ENCODE measurements at regions not wholly inside any gene's neighbourhood (a gene's known extent, or its start where the extent isn't known, plus 50 kb on each side); places are given as distances from the start of the nearest gene placed in this dataset.
"Not testable (repeated sequence)": the region's sequence is repeated elsewhere in the genome, so short reads cannot be mapped to it uniquely, and the experiment has no call there.

- H2AK5ac ChIP-seq (ENCODE audit: low read length, severe bottlenecking); H2BK5ac ChIP-seq (ENCODE audit: low read depth, low read length, poor library complexity, severe bottlenecking); H2BK15ac ChIP-seq (ENCODE audit: low read depth, poor library complexity, severe bottlenecking); H3K36me3 ChIP-seq (ENCODE audit: control insufficient read depth in 1 of 2, insufficient read depth in 2 of 2, low read depth in 1 of 2, low read length in 2 of 2); H3K27me3 ChIP-seq (ENCODE audit: control insufficient read depth in 1 of 2, insufficient read depth in 1 of 2, low read length in 2 of 2); H2BK120ac ChIP-seq (ENCODE audit: low read depth, low read length); H3K23ac ChIP-seq (ENCODE audit: low read length in 2 of 2); H3K14ac ChIP-seq (ENCODE audit: low read length in 2 of 2); H4K8ac ChIP-seq (ENCODE audit: low read length); H3K4me1 ChIP-seq (ENCODE audit: control insufficient read depth, insufficient read depth, low read depth, low read length); H3K9ac ChIP-seq (ENCODE audit: low read length); H3K18ac ChIP-seq (ENCODE audit: low read depth in 1 of 2, low read length in 2 of 2); H4K91ac ChIP-seq (ENCODE audit: low read length); H3K27ac ChIP-seq (ENCODE audit: low read length, poor library complexity, severe bottlenecking); H3K4ac ChIP-seq (ENCODE audit: low read depth in 1 of 2, low read length in 2 of 2); H3K4me2 ChIP-seq (ENCODE audit: low read length, poor library complexity, severe bottlenecking); H3K9me3 ChIP-seq (ENCODE audit: control insufficient read depth, low read length); H3K79me1 ChIP-seq (replicated peaks; ENCODE audit: low read length, poor library complexity, severe bottlenecking); H2AFZ ChIP-seq (ENCODE audit: low read depth, low read length); H2BK12ac ChIP-seq (ENCODE audit: low read length in 2 of 2); DNase-seq; H3K4me3 ChIP-seq (ENCODE audit: insufficient read depth in 1 of 2, low read depth in 1 of 2, low read length in 2 of 2): not testable (repeated sequence)
- 82% methylated on average over 8 of the region's 8 CpGs for WGBS
Measured at GRCh38 chr14:82994547-82994946, 1460.9 kb upstream of the SEL1L start.

GRCh38 chr14:82999802-83000201 is 1466.1 kb upstream of the SEL1L start:
- Histone ChIP-seq H3K4me1 (ENCODE audit: control insufficient read depth, insufficient read depth, low read depth, low read length) (no peaks in the 10 kb centered on the region), H4K8ac (ENCODE audit: low read length) (no peak overlapping the region), H3K14ac (ENCODE audit: low read length in 2 of 2) (no peak overlapping the region), H2AK5ac (ENCODE audit: low read length, severe bottlenecking) (no peak overlapping the region), H3K9ac (ENCODE audit: low read length) (no peak overlapping the region), H3K4me3 (ENCODE audit: insufficient read depth in 1 of 2, low read depth in 1 of 2, low read length in 2 of 2) (no peak overlapping the region), H3K9me3 (ENCODE audit: control insufficient read depth, low read length) (no peaks in the 10 kb centered on the region), H2AFZ (ENCODE audit: low read depth, low read length) (no peak overlapping the region), H3K4ac (ENCODE audit: low read depth in 1 of 2, low read length in 2 of 2) (no peak overlapping the region), H3K27ac (ENCODE audit: low read length, poor library complexity, severe bottlenecking) (no peak overlapping the region), H3K18ac (ENCODE audit: low read depth in 1 of 2, low read length in 2 of 2) (no peak overlapping the region), H4K91ac (ENCODE audit: low read length) (no peak overlapping the region), H2BK5ac (ENCODE audit: low read depth, low read length, poor library complexity, severe bottlenecking) (no peak overlapping the region), H3K36me3 (ENCODE audit: control insufficient read depth in 1 of 2, insufficient read depth in 2 of 2, low read depth in 1 of 2, low read length in 2 of 2) (no peaks in the 10 kb centered on the region), H3K23ac (ENCODE audit: low read length in 2 of 2) (no peak overlapping the region), H2BK120ac (ENCODE audit: low read depth, low read length) (no peak overlapping the region), H3K4me2 (ENCODE audit: low read length, poor library complexity, severe bottlenecking) (no peak overlapping the region), H2BK12ac (ENCODE audit: low read length in 2 of 2) (no peak overlapping the region), H3K79me1 (replicated peaks; ENCODE audit: low read length, poor library complexity, severe bottlenecking) (no peaks in the 10 kb centered on the region), H3K27me3 (ENCODE audit: control insufficient read depth in 1 of 2, insufficient read depth in 1 of 2, low read length in 2 of 2) (no peaks in the 10 kb centered on the region), H2BK15ac (ENCODE audit: low read depth, poor library complexity, severe bottlenecking) (no peak overlapping the region)
- DNase-seq = peak; percentile 7

GRCh38 chr14:83004456-83005006 is 1470.9 kb upstream of the SEL1L start:
- H3K4ac ChIP-seq (ENCODE audit: low read depth in 1 of 2, low read length in 2 of 2) = no peak overlapping the region
- H4K8ac ChIP-seq (ENCODE audit: low read length) = no peak overlapping the region
- no peak overlapping the region for H2AK5ac ChIP-seq (ENCODE audit: low read length, severe bottlenecking)
- H2BK120ac ChIP-seq (ENCODE audit: low read depth, low read length) = no peak overlapping the region
- no peak overlapping the region for H3K14ac ChIP-seq (ENCODE audit: low read length in 2 of 2)
- H3K79me1 ChIP-seq (replicated peaks; ENCODE audit: low read length, poor library complexity, severe bottlenecking) = no peaks in the 10 kb centered on the region
- H2AFZ ChIP-seq (ENCODE audit: low read depth, low read length) = no peak overlapping the region
- H3K23ac ChIP-seq (ENCODE audit: low read length in 2 of 2) = no peak overlapping the region
- WGBS = no CpG with 5 or more reads among the region's 2 CpGs
- H3K27me3 ChIP-seq (ENCODE audit: control insufficient read depth in 1 of 2, insufficient read depth in 1 of 2, low read length in 2 of 2) = no peaks in the 10 kb centered on the region
- H2BK12ac ChIP-seq (ENCODE audit: low read length in 2 of 2) = no peak overlapping the region
- H3K27ac ChIP-seq (ENCODE audit: low read length, poor library complexity, severe bottlenecking) = no peak overlapping the region
- H4K91ac ChIP-seq (ENCODE audit: low read length) = no peak overlapping the region
- H3K9ac ChIP-seq (ENCODE audit: low read length) = no peak overlapping the region
- no peak overlapping the region for H3K4me3 ChIP-seq (ENCODE audit: insufficient read depth in 1 of 2, low read depth in 1 of 2, low read length in 2 of 2)
- H3K18ac ChIP-seq (ENCODE audit: low read depth in 1 of 2, low read length in 2 of 2) = no peak overlapping the region
- no peak overlapping the region for H2BK5ac ChIP-seq (ENCODE audit: low read depth, low read length, poor library complexity, severe bottlenecking)
- peaks cover 8% of the 10 kb centered on the region for H3K9me3 ChIP-seq (ENCODE audit: control insufficient read depth, low read length)
- H3K4me2 ChIP-seq (ENCODE audit: low read length, poor library complexity, severe bottlenecking) = no peak overlapping the region
- no peaks in the 10 kb centered on the region for H3K36me3 ChIP-seq (ENCODE audit: control insufficient read depth in 1 of 2, insufficient read depth in 2 of 2, low read depth in 1 of 2, low read length in 2 of 2)
- no peak for DNase-seq
- no peaks in the 10 kb centered on the region for H3K4me1 ChIP-seq (ENCODE audit: control insufficient read depth, insufficient read depth, low read depth, low read length)
- H2BK15ac ChIP-seq (ENCODE audit: low read depth, poor library complexity, severe bottlenecking) = no peak overlapping the region

- no peak overlapping the region for H2BK5ac ChIP-seq (ENCODE audit: low read depth, low read length, poor library complexity, severe bottlenecking)
- H3K4ac ChIP-seq (ENCODE audit: low read depth in 1 of 2, low read length in 2 of 2) = no peak overlapping the region
- no peak overlapping the region for H2BK120ac ChIP-seq (ENCODE audit: low read depth, low read length)
- H2AFZ ChIP-seq (ENCODE audit: low read depth, low read length) = no peak overlapping the region
- H3K27me3 ChIP-seq (ENCODE audit: control insufficient read depth in 1 of 2, insufficient read depth in 1 of 2, low read length in 2 of 2) = no peaks in the 10 kb centered on the region
- H3K18ac ChIP-seq (ENCODE audit: low read depth in 1 of 2, low read length in 2 of 2) = no peak overlapping the region
- whole genome bisulfite sequencing = no CpG with 5 or more reads among the region's 1 CpG
- H3K79me1 ChIP-seq (replicated peaks; ENCODE audit: low read length, poor library complexity, severe bottlenecking) = no peaks in the 10 kb centered on the region
- no peak overlapping the region for H3K4me2 ChIP-seq (ENCODE audit: low read length, poor library complexity, severe bottlenecking)
- H3K23ac ChIP-seq (ENCODE audit: low read length in 2 of 2) = no peak overlapping the region
- H3K4me3 ChIP-seq (ENCODE audit: insufficient read depth in 1 of 2, low read depth in 1 of 2, low read length in 2 of 2) = no peak overlapping the region
- H3K14ac ChIP-seq (ENCODE audit: low read length in 2 of 2) = no peak overlapping the region
- H3K9ac ChIP-seq (ENCODE audit: low read length) = no peak overlapping the region
- no peak overlapping the region for H4K91ac ChIP-seq (ENCODE audit: low read length)
- no peak overlapping the region for H2BK15ac ChIP-seq (ENCODE audit: low read depth, poor library complexity, severe bottlenecking)
- no peaks in the 10 kb centered on the region for H3K4me1 ChIP-seq (ENCODE audit: control insufficient read depth, insufficient read depth, low read depth, low read length)
- H4K8ac ChIP-seq (ENCODE audit: low read length) = no peak overlapping the region
- no peak overlapping the region for H2AK5ac ChIP-seq (ENCODE audit: low read length, severe bottlenecking)
- peaks cover 9% of the 10 kb centered on the region for H3K9me3 ChIP-seq (ENCODE audit: control insufficient read depth, low read length)
- no peaks in the 10 kb centered on the region for H3K36me3 ChIP-seq (ENCODE audit: control insufficient read depth in 1 of 2, insufficient read depth in 2 of 2, low read depth in 1 of 2, low read length in 2 of 2)
- H2BK12ac ChIP-seq (ENCODE audit: low read length in 2 of 2) = no peak overlapping the region
- H3K27ac ChIP-seq (ENCODE audit: low read length, poor library complexity, severe bottlenecking) = no peak overlapping the region
- no peak for DNase-seq
Measured at GRCh38 chr14:83006121-83006670, 1472.5 kb upstream of the SEL1L start.
